ENCODE measurements at regions not wholly inside any gene's neighbourhood (a gene's known extent, or its start where the extent isn't known, plus 50 kb on each side); places are given as distances from the start of the nearest gene placed in this dataset.

DNA sequence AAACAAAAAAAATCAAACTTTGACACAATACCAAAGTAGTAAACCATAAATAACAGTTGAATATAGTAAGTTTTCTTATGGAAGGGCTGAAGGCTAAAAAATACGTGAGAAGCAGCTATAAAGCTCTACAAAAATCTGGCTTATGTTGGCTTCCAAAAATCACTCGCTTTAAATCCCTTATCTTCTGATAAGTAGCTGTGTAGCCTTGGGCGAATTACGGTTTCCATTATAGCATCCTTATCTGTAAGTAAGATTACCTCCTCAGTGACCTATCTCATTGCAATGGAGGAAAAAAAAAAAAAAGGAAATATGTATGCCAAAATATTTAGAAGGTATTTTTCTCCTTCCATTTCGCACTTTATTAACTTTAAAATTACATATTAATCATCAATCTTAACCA, 348.6 kb downstream of the PLOD2 start:
- no peaks in the 10 kb centered on the region for H3K36me3 ChIP-seq (replicated peaks in 1 of 2; ENCODE audit: control insufficient read depth in 1 of 2, insufficient read depth in 2 of 2, low read length in 2 of 2)
- H3K79me2 ChIP-seq (ENCODE audit: insufficient read depth, low read length) = no peaks in the 10 kb centered on the region
- H3K4me3 ChIP-seq (replicated peaks in 1 of 3; ENCODE audit: low read depth in 2 of 3, low read length in 3 of 3) = no peak overlapping the region
- Mint-ChIP-seq H3K4me3 (no peak overlapping the region), H3K9me3 (peaks cover 0 to 3% (median 0%) of the 10 kb centered on the region in 7 donors), H3K36me3 (no peaks in the 10 kb centered on the region), H3K27me3 (ENCODE audit: low read depth in 3 of 3) (no peaks in the 10 kb centered on the region), H3K4me1 (no peaks in the 10 kb centered on the region), H3K27ac (no peak overlapping the region)
- no peak for TF ChIP-seq CTCF (IDR thresholded peaks at IDR 0.05)
- no CpG with 5 or more reads among the region's 5 CpGs for WGBS (ENCODE audit: insufficient coverage)
- no peak overlapping the region for H3K9ac ChIP-seq (ENCODE audit: insufficient read depth, low read length, poor library complexity, severe bottlenecking)
- no peak for DNase-seq
- no peaks in the 10 kb centered on the region for H4K20me1 ChIP-seq (ENCODE audit: insufficient read depth, low read length)
- H3K4me1 ChIP-seq (ENCODE audit: control insufficient read depth in 1 of 2, insufficient read depth in 2 of 2, low read length in 2 of 2) = no peaks in the 10 kb centered on the region
- intact Hi-C loops (cut with micrococcal nuclease) = no loop called here
- no peak overlapping the region for H3K4me2 ChIP-seq (replicated peaks; ENCODE audit: extremely low read depth, low read length, poor library complexity, severe bottlenecking)
- H3K9me3 ChIP-seq (replicated peaks in 1 of 2; ENCODE audit: control insufficient read depth in 1 of 2, insufficient read depth in 1 of 2, low read length in 2 of 2) = no peaks in the 10 kb centered on the region
- no peaks in the 10 kb centered on the region for H3K27me3 ChIP-seq (ENCODE audit: control insufficient read depth in 2 of 2, insufficient read depth in 2 of 2, low read length in 2 of 2)
- H3K27ac ChIP-seq (ENCODE audit: low read depth in 1 of 2, low read length in 2 of 2) = no peak overlapping the region
- H2AFZ ChIP-seq (ENCODE audit: insufficient read depth, low read depth, low read length, poor library complexity, severe bottlenecking) = no peak overlapping the region

DNA sequence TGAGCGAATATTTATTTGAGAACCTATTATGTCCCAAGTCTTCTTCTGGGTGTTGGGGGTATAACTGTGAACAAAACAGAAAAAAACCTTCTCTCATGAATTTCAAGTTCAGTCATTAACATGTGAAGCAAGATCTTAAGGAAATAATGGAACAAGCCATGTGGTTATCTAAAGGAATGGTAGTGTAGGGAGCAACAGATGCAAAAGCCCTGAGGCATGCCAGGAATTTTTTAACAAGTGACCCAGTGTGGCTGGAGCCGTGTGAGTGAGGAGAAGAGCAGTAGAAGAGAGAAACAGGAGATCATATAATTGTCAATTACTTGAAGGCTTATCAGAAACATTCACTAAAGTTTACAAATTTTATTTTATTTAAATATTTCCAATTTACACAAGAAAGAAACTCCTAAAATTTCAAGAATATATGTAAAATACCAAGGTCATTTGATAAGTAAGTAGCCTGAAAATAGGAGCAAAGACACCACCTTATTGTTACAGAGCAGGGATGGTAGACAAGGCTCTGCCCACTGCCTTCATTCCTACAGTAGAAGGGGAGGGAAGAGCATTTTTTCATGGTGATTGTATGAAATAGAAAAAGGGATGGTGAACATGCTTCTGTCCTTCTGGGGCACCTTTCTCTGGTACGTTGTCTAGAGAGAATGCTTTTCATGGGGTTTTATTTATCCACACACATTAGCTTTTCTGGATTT, 345.1 kb downstream of the PLOD2 start:
- no peak overlapping the region for H3K27ac ChIP-seq (ENCODE audit: low read depth in 1 of 2, low read length in 2 of 2)
- no peak overlapping the region for H2AFZ ChIP-seq (ENCODE audit: insufficient read depth, low read depth, low read length, poor library complexity, severe bottlenecking)
- Mint-ChIP-seq H3K36me3 (no peaks in the 10 kb centered on the region), H3K27me3 (ENCODE audit: low read depth in 3 of 3) (no peaks in the 10 kb centered on the region), H3K4me1 (no peaks in the 10 kb centered on the region), H3K4me3 (no peak overlapping the region), H3K27ac (no peak overlapping the region), H3K9me3 (peaks cover 0 to 4% (median 0%) of the 10 kb centered on the region in 7 donors)
- H4K20me1 ChIP-seq (ENCODE audit: insufficient read depth, low read length) = no peaks in the 10 kb centered on the region
- no peak overlapping the region for H3K4me3 ChIP-seq (replicated peaks in 1 of 3; ENCODE audit: low read depth in 2 of 3, low read length in 3 of 3)
- TF ChIP-seq CTCF (IDR thresholded peaks at IDR 0.05) = no peak
- H3K4me2 ChIP-seq (replicated peaks; ENCODE audit: extremely low read depth, low read length, poor library complexity, severe bottlenecking) = no peak overlapping the region
- H3K27me3 ChIP-seq (ENCODE audit: control insufficient read depth in 2 of 2, insufficient read depth in 2 of 2, low read length in 2 of 2) = no peaks in the 10 kb centered on the region
- DNase-seq = no peak
- no peaks in the 10 kb centered on the region for H3K9me3 ChIP-seq (replicated peaks in 1 of 2; ENCODE audit: control insufficient read depth in 1 of 2, insufficient read depth in 1 of 2, low read length in 2 of 2)
- no peaks in the 10 kb centered on the region for H3K36me3 ChIP-seq (replicated peaks in 1 of 2; ENCODE audit: control insufficient read depth in 1 of 2, insufficient read depth in 2 of 2, low read length in 2 of 2)
- no peaks in the 10 kb centered on the region for H3K79me2 ChIP-seq (ENCODE audit: insufficient read depth, low read length)
- no peaks in the 10 kb centered on the region for H3K4me1 ChIP-seq (ENCODE audit: control insufficient read depth in 1 of 2, insufficient read depth in 2 of 2, low read length in 2 of 2)
- H3K9ac ChIP-seq (ENCODE audit: insufficient read depth, low read length, poor library complexity, severe bottlenecking) = no peak overlapping the region
- intact Hi-C loops (cut with micrococcal nuclease) = no loop called here
- no CpG with 5 or more reads among the region's 3 CpGs for WGBS (ENCODE audit: insufficient coverage)

All from CD14-positive monocyte (primary cell).